GM20431 (cell line): ENCODE measurements at regions not wholly inside any gene's neighbourhood (a gene's known extent, or its start where the extent isn't known, plus 50 kb on each side); places are given as distances from the start of the nearest gene placed in this dataset.

Experiments
- in situ Hi-C: fragments of 300-500 bp; cut with MseI, MboI; formaldehyde crosslinking; loops from one replicate; pipeline ENCODE4 v1.15.0; 2020; ENCODE audit warnings: low sequenced_read_pairs; ENCODE audit not compliant: unreplicated experiment

DNA sequence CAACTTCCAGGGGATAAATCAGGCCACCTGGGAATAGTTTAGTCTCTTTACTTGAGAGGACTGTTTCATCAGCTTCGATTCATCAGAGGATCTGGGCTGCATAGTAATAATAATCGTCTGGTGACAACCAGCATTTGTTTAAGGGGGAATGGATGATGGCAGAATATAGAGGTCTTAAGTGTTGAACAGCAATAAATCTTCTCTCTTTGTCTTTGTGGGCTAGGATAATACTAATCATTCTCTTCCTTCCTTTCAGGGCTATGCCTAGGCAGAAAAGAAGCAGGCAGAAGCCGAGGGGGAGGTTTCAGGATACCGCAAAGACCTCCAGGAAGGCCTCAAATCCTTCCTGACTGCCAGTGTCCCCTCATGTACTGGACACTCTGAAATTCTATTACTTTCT is 150.4 kb upstream of the GAREM1 start:
- in situ Hi-C loops = no loop called here

DNA sequence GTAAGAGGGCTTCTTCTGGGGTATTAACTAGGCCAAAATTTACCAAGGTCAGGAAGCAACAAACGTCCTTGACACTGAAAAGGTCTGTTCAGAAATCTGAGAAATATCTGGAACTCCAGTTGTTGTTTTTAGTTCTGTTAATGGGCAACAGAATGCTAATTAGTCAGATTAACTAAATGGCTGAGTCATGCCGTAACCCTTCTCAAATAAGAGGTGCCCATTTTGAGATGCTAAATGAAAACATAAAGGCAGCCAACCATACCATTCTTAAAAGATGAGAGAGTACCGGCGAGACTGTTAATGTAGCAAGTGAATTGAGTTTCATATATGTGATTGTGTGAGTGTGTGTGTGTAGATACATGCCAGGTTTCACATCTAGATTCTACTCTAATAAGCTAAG is 147.9 kb upstream of the GAREM1 start:
- in situ Hi-C loops = no loop called here

GRCh38 chr18:32613821-32614220 is 143.1 kb upstream of the GAREM1 start:
- in situ Hi-C loops = no loop called here

DNA sequence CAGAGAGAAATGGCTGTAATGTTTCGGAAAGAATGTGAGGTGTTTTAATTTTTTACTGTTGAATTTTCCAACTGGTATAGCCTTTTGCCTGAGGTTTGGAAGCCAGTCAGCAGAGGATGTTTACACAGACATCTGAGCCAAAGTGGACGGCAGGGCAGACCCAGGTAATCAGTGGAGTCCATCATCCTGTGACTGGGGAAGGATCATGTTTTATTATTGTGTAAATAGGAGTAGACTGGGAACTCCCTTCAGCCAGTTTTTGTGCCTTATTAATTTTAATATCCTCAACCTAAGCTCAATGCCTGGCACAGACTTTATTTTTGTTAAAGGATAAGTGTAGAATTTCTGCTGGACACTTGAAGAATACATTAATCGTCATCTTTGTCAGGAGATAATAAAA is 142.0 kb upstream of the GAREM1 start:
- in situ Hi-C loops = no loop called here

GRCh38 chr18:32610176-32610575 is 139.5 kb upstream of the GAREM1 start:
- in situ Hi-C loops = no loop called here

DNA sequence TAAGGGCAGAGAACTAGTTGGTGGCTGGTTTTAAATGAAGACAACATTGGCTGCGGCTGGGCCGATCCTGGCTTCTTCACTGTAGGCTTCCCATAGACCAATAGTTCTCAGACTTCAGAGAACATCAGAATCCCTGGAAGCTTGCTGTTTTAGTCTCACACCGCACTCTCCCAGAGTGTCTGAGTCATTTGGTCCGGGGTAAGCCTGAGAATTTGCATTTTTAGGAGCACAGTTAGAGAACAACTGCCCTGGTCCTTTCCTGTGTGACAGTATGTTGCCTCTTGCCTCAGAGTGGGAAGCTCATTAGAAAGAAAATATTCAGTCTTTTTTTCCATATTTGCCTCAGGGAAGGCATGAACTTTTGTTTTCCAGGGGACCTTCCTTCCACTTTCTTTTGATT is 137.1 kb upstream of the GAREM1 start:
- in situ Hi-C loops = no loop called here

DNA sequence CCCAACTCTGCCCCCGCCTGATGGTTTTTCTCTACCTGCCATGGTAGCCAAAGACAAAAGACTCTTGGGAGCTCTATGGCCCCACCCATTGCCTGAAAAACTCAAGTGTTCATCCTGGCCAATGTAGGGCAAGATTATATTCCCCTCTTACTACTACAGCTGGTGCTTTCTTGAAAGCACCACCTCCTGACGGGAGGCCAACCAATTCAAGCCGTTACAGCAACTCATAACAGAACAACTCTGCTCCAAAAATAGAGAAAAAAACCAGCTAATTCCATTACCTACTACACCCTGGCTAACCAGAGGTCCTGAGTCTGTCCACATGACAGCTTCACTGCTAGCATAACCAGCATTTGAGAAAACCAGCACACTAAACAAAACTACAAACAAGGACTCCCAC is 127.5 kb upstream of the GAREM1 start:
- in situ Hi-C loops = no loop called here

DNA sequence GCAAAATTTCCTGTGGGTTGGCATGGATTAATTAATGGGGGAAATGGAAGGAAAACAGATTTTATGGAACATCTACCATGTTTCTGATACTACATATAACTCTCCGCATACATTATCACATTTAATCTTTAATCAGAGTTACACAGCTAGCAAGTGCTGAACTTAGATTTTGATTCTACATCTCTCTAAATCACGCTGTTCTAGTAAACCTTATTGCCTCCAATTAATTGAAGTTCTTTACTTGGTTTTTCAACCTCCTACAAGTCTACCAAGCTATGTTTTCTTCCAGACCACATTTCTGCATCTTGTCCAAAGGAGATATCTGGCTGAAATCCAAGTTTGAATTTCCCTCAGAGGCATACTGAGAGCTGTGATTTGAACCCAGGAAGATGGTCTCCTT is 125.8 kb upstream of the GAREM1 start:
- in situ Hi-C loops = no loop called here

- in situ Hi-C loops = no loop called here
Measured at GRCh38 chr18:32595832-32596231, 125.2 kb upstream of the GAREM1 start.

GRCh38 chr18:32588191-32588590 is 117.5 kb upstream of the GAREM1 start:
- in situ Hi-C loops = no loop called here

GRCh38 chr18:32583431-32583830 is 112.7 kb upstream of the GAREM1 start:
- in situ Hi-C loops = no loop called here

DNA sequence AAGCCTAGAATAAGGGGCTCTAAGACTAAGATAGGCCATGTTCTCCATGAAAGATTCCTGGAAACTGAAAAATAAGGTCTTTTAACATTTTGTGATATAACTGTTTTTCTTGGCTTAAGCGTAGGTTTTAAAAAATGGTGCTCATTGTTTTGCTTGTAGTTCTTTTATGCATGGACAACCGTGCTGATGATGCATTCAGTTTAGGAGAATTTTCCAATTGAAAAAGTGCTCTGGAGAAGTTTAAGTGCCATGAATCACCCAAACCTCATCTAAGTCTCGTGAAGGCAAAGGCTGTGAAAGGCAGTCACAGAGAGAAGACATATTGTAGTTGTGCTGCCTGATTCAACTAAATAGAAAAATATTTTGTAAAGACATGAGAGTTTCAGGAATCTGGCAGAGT is 111.8 kb upstream of the GAREM1 start:
- in situ Hi-C loops = no loop called here

DNA sequence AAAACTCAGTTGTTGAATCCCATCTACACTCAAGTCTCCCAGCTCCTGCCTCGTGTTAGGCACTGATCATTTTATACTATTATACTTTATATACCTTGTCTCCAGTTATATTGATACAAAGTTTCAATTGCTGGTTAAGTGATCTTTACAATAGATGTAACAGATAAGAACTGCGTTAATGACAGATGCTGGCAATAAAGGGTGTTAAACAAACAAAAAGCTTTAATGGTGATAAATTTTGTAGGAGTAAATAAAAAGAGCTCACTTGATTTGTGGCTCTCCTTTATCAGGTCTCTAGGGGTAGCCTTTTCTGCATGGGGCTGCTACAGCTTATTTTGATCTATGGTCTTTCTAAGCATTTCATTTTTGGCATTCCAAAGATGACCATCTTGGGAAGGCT is 106.9 kb upstream of the GAREM1 start:
- in situ Hi-C loops = no loop called here

DNA sequence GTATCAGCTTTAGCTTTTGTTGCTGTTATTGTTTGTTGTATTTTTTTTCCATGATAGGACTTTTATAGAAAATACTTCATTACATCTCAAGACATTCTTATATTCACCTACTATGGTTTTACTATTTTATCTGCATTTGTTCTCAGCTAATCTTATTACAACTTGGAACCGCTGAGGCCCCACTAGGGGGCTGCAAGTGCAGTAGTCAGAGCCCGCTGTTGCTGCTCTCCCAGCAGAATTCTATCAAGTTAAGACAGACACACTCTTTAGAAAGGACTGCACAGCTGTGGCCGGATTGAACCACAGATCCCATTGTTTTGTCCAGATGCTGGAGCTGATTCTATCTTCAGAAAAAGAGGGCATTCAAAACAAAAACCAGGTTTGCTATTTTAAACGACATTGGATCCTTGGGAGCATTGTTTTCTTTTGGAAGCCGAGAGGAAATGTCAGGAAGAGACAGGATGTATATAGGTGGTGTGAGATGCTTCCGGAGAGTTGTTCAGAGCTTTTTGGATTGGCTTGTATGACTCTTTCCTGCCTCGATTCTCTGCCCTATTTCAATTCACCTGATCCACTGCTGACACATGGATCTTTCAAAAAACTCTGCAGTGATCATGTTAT is 105.7 kb upstream of the GAREM1 start:
- in situ Hi-C loops = no loop called here

DNA sequence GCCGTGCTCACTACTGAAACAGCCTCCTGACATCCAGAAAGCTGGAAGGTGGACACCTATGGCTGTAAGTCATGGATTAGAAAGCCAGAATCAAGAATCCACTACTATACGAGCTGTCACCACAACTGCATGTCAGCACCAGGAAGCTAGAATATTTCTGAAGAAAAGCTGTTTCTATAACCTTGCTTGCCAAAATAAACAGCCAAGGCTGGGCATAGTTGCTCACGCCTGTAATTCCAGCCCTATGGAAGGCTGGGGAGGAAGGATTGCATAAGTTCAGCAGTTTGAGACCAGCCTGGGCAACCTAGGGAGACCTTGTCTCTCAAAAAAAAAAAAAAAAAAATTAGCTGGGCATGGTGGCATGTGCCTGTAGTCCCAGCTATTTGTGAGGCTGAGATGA is 96.3 kb upstream of the GAREM1 start:
- in situ Hi-C loops = loop anchor here (25.0 kb wide), 1 partner anchor 280 kb away; no protein-coding TSS in a partner anchor

- in situ Hi-C loops = loop anchor here (10.0 to 25.0 kb wide), 2 partner anchors 267 to 399 kb away; no protein-coding TSS in a partner anchor
Measured at GRCh38 chr18:32553640-32554365, 83.1 kb upstream of the GAREM1 start.

DNA sequence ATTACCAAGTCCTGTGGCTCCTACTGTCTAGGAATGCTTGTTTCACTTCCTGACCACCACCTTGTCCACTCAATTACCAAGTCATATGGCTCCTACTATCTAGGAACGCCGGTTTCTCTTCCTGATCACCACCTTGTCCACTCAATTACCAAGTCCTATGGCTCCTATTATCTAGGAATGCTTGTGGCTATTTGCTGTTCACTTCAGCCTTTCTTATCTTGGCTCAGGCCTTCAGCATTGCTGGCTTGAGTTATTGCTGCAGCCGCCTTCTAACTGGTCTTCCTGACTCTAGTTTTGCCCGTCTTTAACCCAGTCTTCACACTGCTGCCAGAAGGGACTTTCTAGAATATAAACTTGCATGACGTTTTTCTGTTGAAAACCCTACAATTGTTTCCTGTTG is 82.5 kb upstream of the GAREM1 start:
- in situ Hi-C loops = loop anchor here (10.0 to 25.0 kb wide), 2 partner anchors 266 to 398 kb away; no protein-coding TSS in a partner anchor

DNA sequence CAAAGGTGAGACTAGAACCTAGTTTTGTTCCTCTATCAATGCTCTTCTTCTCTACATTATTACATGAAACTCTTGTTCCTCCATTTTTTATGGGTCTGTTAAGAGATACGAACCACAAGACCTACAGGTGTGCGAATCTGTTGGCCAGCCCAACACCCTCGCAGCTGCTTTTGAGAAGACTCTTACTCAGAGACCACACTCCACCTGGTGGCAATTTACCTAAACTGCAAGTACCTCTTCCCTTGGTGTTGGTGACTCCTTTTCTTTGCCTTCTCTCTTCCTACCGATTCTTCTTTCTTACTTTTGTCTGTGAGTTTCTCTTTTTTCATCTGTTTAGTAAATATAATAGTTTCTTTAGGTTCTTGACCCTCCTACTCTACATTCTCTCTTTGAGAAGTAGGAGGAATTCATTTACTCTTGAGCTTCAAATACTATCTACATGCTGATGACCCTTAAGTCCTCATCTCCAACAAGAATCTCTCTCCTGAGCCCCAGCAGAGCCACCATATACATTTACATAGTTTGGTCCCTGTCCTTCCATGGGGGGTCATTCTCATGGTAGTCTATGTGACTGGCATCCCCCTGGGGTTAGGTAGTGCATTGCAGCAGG is 81.8 kb upstream of the GAREM1 start:
- in situ Hi-C loops = loop anchor here (10.0 to 25.0 kb wide), 2 partner anchors 265 to 398 kb away; no protein-coding TSS in a partner anchor

- in situ Hi-C loops = loop anchor here (10.0 to 25.0 kb wide), 2 partner anchors 264 to 396 kb away; no protein-coding TSS in a partner anchor
Measured at GRCh38 chr18:32550963-32551362, 80.3 kb upstream of the GAREM1 start.

DNA sequence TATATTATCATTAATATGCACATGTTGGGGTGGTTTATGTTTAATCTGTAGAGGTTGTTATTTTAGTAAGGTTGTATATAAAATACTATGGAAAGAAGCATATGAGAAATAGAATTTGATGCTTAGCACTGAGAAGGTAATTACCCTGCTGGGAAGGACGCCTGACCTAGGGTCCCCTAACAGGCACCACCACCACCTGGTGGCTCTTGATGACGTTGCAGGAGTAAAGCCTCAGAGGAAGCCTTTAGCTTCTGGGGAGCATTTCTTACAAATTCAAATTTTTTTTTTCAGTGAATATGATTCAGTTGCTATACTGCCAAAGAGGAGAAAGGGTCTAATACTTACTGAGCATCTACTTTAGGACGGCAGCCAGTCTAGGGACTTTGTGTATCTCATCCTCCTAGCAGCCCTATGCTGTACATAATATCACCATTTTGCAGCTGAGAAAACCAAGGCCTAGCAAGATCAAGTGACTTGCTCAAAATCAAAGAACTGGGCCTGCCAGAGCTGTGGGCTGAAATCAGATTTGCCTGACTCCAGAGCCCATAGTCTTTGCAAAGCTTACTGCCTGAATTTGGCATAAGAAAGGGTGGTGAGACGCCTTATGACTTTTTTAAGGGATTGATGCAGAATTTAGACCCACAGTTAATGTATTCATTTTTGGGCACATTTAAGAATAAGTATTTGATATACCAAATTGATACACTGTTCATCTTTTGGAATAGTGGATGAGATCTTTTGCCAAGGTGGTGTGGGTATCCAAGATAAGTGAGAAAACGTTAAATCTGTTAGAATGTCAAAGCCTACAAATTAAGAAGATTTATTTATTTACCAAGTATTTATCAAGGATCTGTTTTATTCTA is 78.8 kb upstream of the GAREM1 start:
- in situ Hi-C loops = loop anchor here (10.0 to 25.0 kb wide), 2 partner anchors 262 to 395 kb away; no protein-coding TSS in a partner anchor
